IMR-90 (cell line): ENCODE measurements at regions not wholly inside any gene's neighbourhood (a gene's known extent, or its start where the extent isn't known, plus 50 kb on each side); places are given as distances from the start of the nearest gene placed in this dataset.

Source experiments
- ATAC-seq: fragments of 200-7000 bp; cut with Tn5 transposase; 2 replicates; pipeline ENCODE4 v1.9.1; 2020; ENCODE audit warnings: low read depth, mild to moderate bottlenecking, moderate library complexity
- BruUV-seq: library from RNA; stranded (reverse); fragments of 400-500 nt; replicated peaks from 2 replicates; lab custom pipeline; 2021; lab: Mats Ljungman, UMichigan
- CTCF ChIA-PET: fragments of 300-600 bp; formaldehyde crosslinking; extraction: SDS; loops from one replicate; lab custom pipeline; 2021; ENCODE audit warnings: antibody characterized with exemption; lab: Yijun Ruan, JAX
- POLR2A ChIA-PET: fragments of 300-600 bp; sonication (Branson Sonifier 250); formaldehyde crosslinking; loops from one replicate; lab custom pipeline; 2022; ENCODE audit warnings: antibody characterized with exemption; ENCODE audit not compliant: unreplicated experiment; lab: Charles Lee
- DNase-seq: peaks from one replicate; pipeline ENCODE4 v3.0.0; 2013
- H2AFZ ChIP-seq: replicated peaks from 2 replicates; pipeline ENCODE3; 2013; ENCODE audit warnings: low read length, mild to moderate bottlenecking; ENCODE audit not compliant: poor library complexity
- H2AK5ac ChIP-seq: 2 replicates; pipeline ENCODE4 v1.6.1; 2013; ENCODE audit warnings: low read depth, low read length, inconsistent platforms
- H2AK9ac ChIP-seq: replicated peaks from 2 replicates; pipeline ENCODE3; 2013; ENCODE audit warnings: mild to moderate bottlenecking, low read depth, low read length, moderate library complexity; ENCODE audit not compliant: poor library complexity
- H2BK120ac ChIP-seq: 2 replicates; pipeline ENCODE4 v1.6.1; 2013; ENCODE audit warnings: low read depth, low read length, inconsistent platforms
- H2BK15ac ChIP-seq: 3 replicates; pipeline ENCODE4 v1.6.1; 2013; ENCODE audit warnings: low read depth, low read length, inconsistent platforms
- H2BK20ac ChIP-seq: 2 replicates; pipeline ENCODE4 v1.6.1; 2013; ENCODE audit warnings: low read depth, mild to moderate bottlenecking, inconsistent platforms, low read length, moderate library complexity
- H2BK5ac ChIP-seq: 2 replicates; pipeline ENCODE4 v1.6.1; 2013; ENCODE audit warnings: mild to moderate bottlenecking, low read depth, low read length, inconsistent platforms; ENCODE audit not compliant: poor library complexity, severe bottlenecking
- H3K14ac ChIP-seq: replicated peaks from 2 replicates; pipeline ENCODE4 v1.6.1; 2013; ENCODE audit warnings: low read depth, low read length, inconsistent platforms
- H3K18ac ChIP-seq: 2 replicates; pipeline ENCODE4 v1.6.1; 2013; ENCODE audit warnings: low read depth, low read length, control low read depth
- H3K23ac ChIP-seq: 2 replicates; pipeline ENCODE4 v1.6.1; 2013; ENCODE audit warnings: low read depth, low read length, inconsistent platforms
- H3K27ac ChIP-seq: 2 replicates; pipeline ENCODE4 v1.5.1; 2013; ENCODE audit warnings: mild to moderate bottlenecking, control low read depth, low read length; ENCODE audit not compliant: insufficient read depth
- H3K27me3 ChIP-seq: 2 replicates; pipeline ENCODE4 v1.6.1; 2013; ENCODE audit warnings: low read length; ENCODE audit not compliant: control insufficient read depth, insufficient read depth
- H3K36me3 ChIP-seq: 2 replicates; pipeline ENCODE4 v1.6.1; 2013; ENCODE audit warnings: low read length, mixed read lengths; ENCODE audit not compliant: control insufficient read depth, insufficient read depth
- H3K4ac ChIP-seq: 2 replicates; pipeline ENCODE4 v1.6.1; 2013; ENCODE audit warnings: low read depth, low read length, inconsistent platforms
- H3K4me1 ChIP-seq: 2 replicates; pipeline ENCODE4 v1.6.1; 2013; ENCODE audit warnings: low read length, mixed read lengths; ENCODE audit not compliant: control insufficient read depth, insufficient read depth
- H3K4me2 ChIP-seq: 2 replicates; pipeline ENCODE4 v1.6.1; 2013; ENCODE audit warnings: low read depth, mild to moderate bottlenecking, control low read depth, low read length, moderate library complexity
- H3K4me3 ChIP-seq: 2 replicates; pipeline ENCODE4 v1.5.1; 2013; ENCODE audit warnings: low read depth, mild to moderate bottlenecking, control low read depth, low read length, moderate library complexity; ENCODE audit not compliant: insufficient read depth
- H3K56ac ChIP-seq: 2 replicates; pipeline ENCODE4 v1.6.1; 2013; ENCODE audit warnings: low read length, inconsistent platforms; ENCODE audit not compliant: insufficient read depth; ENCODE audit errors: extremely low read depth
- H3K79me1 ChIP-seq, 2 experiments: 2 replicates each; pipeline ENCODE4 v1.6.1; 2013; ENCODE audit warnings: low read length in 2 of 2, inconsistent platforms in 1 of 2, low read depth in 1 of 2
- H3K9ac ChIP-seq: 2 replicates; pipeline ENCODE4 v1.6.1; 2013; ENCODE audit warnings: low read depth, low read length, control low read depth
- H3K9me1 ChIP-seq: 2 replicates; pipeline ENCODE4 v1.6.1; 2013; ENCODE audit warnings: low read length, inconsistent platforms; ENCODE audit not compliant: insufficient read depth
- H3K9me3 ChIP-seq: 2 replicates; pipeline ENCODE4 v1.6.1; 2013; ENCODE audit warnings: low read length; ENCODE audit not compliant: control insufficient read depth, insufficient read depth
- H4K20me1 ChIP-seq: 2 replicates; pipeline ENCODE4 v1.6.1; 2013; ENCODE audit warnings: low read length, inconsistent platforms; ENCODE audit not compliant: insufficient read depth
- H4K5ac ChIP-seq: 2 replicates; pipeline ENCODE4 v1.6.1; 2013; ENCODE audit warnings: mild to moderate bottlenecking, low read depth, low read length, control low read depth
- H4K8ac ChIP-seq, 2 experiments: 2 replicates each; pipeline ENCODE4 v1.6.1; 2013; ENCODE audit warnings: low read depth in 2 of 2, low read length in 2 of 2, control low read depth in 1 of 2, inconsistent platforms in 1 of 2
- H4K91ac ChIP-seq: 2 replicates; pipeline ENCODE4 v1.6.1; 2013; ENCODE audit warnings: low read depth, low read length, inconsistent platforms; ENCODE audit not compliant: insufficient read depth
- CEBPB ChIP-seq: IDR thresholded peaks from 2 replicates; pipeline ENCODE4 v1.6.1; 2012; ENCODE audit warnings: low read depth, low read length, improper control_type of control experiment
- CHD1 ChIP-seq: IDR thresholded peaks from 2 replicates; pipeline ENCODE4 v1.6.1; 2012; ENCODE audit warnings: low read depth, low read length, improper control_type of control experiment
- ELK1 ChIP-seq: fragments of 150-350 bp; IDR thresholded peaks from 2 replicates; pipeline ENCODE4 v1.6.1; 2016; ENCODE audit warnings: low read depth, mild to moderate bottlenecking, low read length, moderate library complexity, borderline replicate concordance
- MAFK ChIP-seq: IDR thresholded peaks from 2 replicates; pipeline ENCODE4 v1.6.1; 2012; ENCODE audit warnings: low read depth, low read length, improper control_type of control experiment
- MAZ ChIP-seq: IDR thresholded peaks from 2 replicates; pipeline ENCODE4 v1.6.1; 2012; ENCODE audit warnings: low read depth, mild to moderate bottlenecking, low read length, improper control_type of control experiment, moderate library complexity, borderline replicate concordance
- MXI1 ChIP-seq: IDR thresholded peaks from 2 replicates; pipeline ENCODE4 v1.6.1; 2012; ENCODE audit warnings: low read depth, mild to moderate bottlenecking, low read length, moderate library complexity, borderline replicate concordance
- POLR2A ChIP-seq: IDR thresholded peaks from 2 replicates; pipeline ENCODE4 v1.6.1; 2012; ENCODE audit warnings: mild to moderate bottlenecking, low read depth, low read length
- RAD21 ChIP-seq: IDR thresholded peaks from 2 replicates; pipeline ENCODE4 v1.6.1; 2012; ENCODE audit warnings: low read length, improper control_type of control experiment
- RCOR1 ChIP-seq: IDR thresholded peaks from 2 replicates; pipeline ENCODE4 v1.6.1; 2012; ENCODE audit warnings: mild to moderate bottlenecking, low read length, improper control_type of control experiment; ENCODE audit not compliant: insufficient replicate concordance
- RFX5 ChIP-seq: IDR thresholded peaks from 2 replicates; pipeline ENCODE4 v1.8.0; 2012; ENCODE audit warnings: low read depth, mild to moderate bottlenecking, low read length, moderate library complexity
- SMC3 ChIP-seq: fragments of 150-350 bp; IDR thresholded peaks from 2 replicates; pipeline ENCODE4 v1.6.1; 2016; ENCODE audit warnings: low read depth, mild to moderate bottlenecking, antibody characterized with exemption, low read length, moderate library complexity
- USF2 ChIP-seq: fragments of 150-350 bp; IDR thresholded peaks from 2 replicates; pipeline ENCODE4 v1.6.1; 2017; ENCODE audit warnings: mild to moderate bottlenecking, antibody characterized with exemption, low read length, low read depth
- WGBS, 2 experiments: methylation state at CpG; one replicate each; pipeline versions ENCODE4 v1.1.5 to v1.1.7; 2013; ENCODE audit warnings: missing lambda C conversion rate in 2 of 2; ENCODE audit not compliant: insufficient read length in 1 of 2; ENCODE audit errors: extremely low coverage in 2 of 2; 5-methylcytosine and 5-hydroxymethylcytosine counted together
- dilution Hi-C: fragments of 300-500 bp; cut with HindIII; formaldehyde crosslinking; loops from one replicate; pipeline ENCODE4 v1.14.3; 2018; ENCODE audit warnings: low sequenced_read_pairs; ENCODE audit not compliant: unreplicated experiment
- in situ Hi-C: fragments of 300-500 bp; cut with MboI; formaldehyde crosslinking; loops from 3 replicates; pipeline ENCODE4 v1.14.3; 2019; ENCODE audit warnings: low sequenced_read_pairs, inconsistent platforms, mixed read lengths
- intact Hi-C: fragments of 100-400 bp; cut with micrococcal nuclease; formaldehyde crosslinking; loops from 2 replicates; pipeline ENCODE4 v1.10.0; 2022

- Histone ChIP-seq H3K4me1 (peaks cover 1% of the 10 kb centered on the region; the same call in 1 of the 2 replicates), H3K9ac (no peak overlapping the region), H3K27ac (no peak overlapping the region), H4K5ac (no peak overlapping the region), H3K4me3 (no peak overlapping the region), H3K27me3 (no peaks in the 10 kb centered on the region), H2BK20ac (no peak overlapping the region), H2BK15ac (no peak overlapping the region), H3K56ac (no peak overlapping the region), H2BK120ac (no peak overlapping the region), H3K14ac (no peak overlapping the region), H3K9me1 (peaks cover 4% of the 10 kb centered on the region; the same call in 1 of the 2 replicates), H3K9me3 (no peaks in the 10 kb centered on the region), H3K36me3 (no peaks in the 10 kb centered on the region), H3K79me1 (peaks cover 24 to 62% of the 10 kb centered on the region in 2 experiments), H3K4ac (no peak overlapping the region), H2AK9ac (no peak overlapping the region), H4K20me1 (peaks cover 19% of the 10 kb centered on the region), H4K91ac (no peak overlapping the region), H3K23ac (no peak overlapping the region), H2BK5ac (no peak overlapping the region), H3K4me2 (no peak overlapping the region), H2AK5ac (no peak overlapping the region), H4K8ac (no peak overlapping the region; a peak in 1 of 4 replicates), H2AFZ (no peak overlapping the region), H3K18ac (no peak overlapping the region)
- no peak for ATAC-seq
- dilution Hi-C loops (no loop called here), in situ Hi-C loops (loop anchor here (10.0 to 25.0 kb wide), 2 partner anchors 426 to 624 kb away; no protein-coding TSS in a partner anchor), intact Hi-C loops (loop anchor here (2.0 to 5.0 kb wide), 3 partner anchors 156 to 671 kb away; a partner anchor contains a TSS)
- CTCF ChIA-PET = interaction anchor here (0.5 to 2.5 kb wide), 6 partner anchors 28 to 670 kb away, joined by 3 to 22 read pairs (median 6); no protein-coding TSS in a partner anchor
- WGBS, 2 experiments = 80% methylated on average over 2 of the region's 5 CpGs; no CpG with 5 or more reads in 1 of the 2 experiments
- BruUV-seq = no TSS peak
- TF ChIP-seq RFX5 (no peak), SMC3 (no peak), MAZ (no peak), RCOR1 (no peak), ELK1 (no peak), POLR2A (no peak), MAFK (no peak), USF2 (no peak), RAD21 (no peak), MXI1 (no peak), CEBPB (no peak), CHD1 (no peak)
- POLR2A ChIA-PET = interaction anchor here (0.5 kb wide), 1 partner anchor 1919 kb away, joined by 4 read pairs; no protein-coding TSS in a partner anchor
- no peak for DNase-seq
These were observed 440.4 kb downstream of the SOX9 start for GRCh38 chr17:72561266-72561665.
